AG04450 (cell line): ENCODE measurements at regions not wholly inside any gene's neighbourhood (a gene's known extent, or its start where the extent isn't known, plus 50 kb on each side); places are given as distances from the start of the nearest gene placed in this dataset.

Experiments
- CTCF ChIA-PET: fragments of 300-600, 350-600 bp; formaldehyde crosslinking; extraction: SDS; loops from one replicate; lab custom pipeline; 2022; ENCODE audit warnings: antibody characterized with exemption, inconsistent platforms; lab: Charles Lee
- POLR2A ChIA-PET: fragments of 350-600 bp; formaldehyde crosslinking; extraction: SDS; loops from one replicate; lab custom pipeline; 2021; ENCODE audit warnings: antibody characterized with exemption, inconsistent platforms; lab: Yijun Ruan, JAX
- DNase-seq: peaks from one replicate; pipeline ENCODE4 v3.0.0-alpha.2; 2011; ENCODE audit warnings: low read depth, low spot score
- H3K27ac ChIP-seq: one replicate; pipeline ENCODE4 v1.5.1; 2012; ENCODE audit warnings: low read depth, low read length, control low read depth
- H3K27me3 ChIP-seq: one replicate; pipeline ENCODE4 v1.6.0; 2012; ENCODE audit warnings: low read length; ENCODE audit not compliant: control insufficient read depth, insufficient read depth
- H3K4me3 ChIP-seq: 2 replicates; pipeline ENCODE4 v1.5.1; 2011; ENCODE audit warnings: mild to moderate bottlenecking, low read depth, low read length, control low read depth
- H3K9me3 ChIP-seq: 2 replicates; pipeline ENCODE4 v1.5.1; 2012; ENCODE audit warnings: low read length; ENCODE audit not compliant: control insufficient read depth, insufficient read depth
- TF ChIP-seq, protein P1 (sequence below): IDR thresholded peaks from 2 replicates; pipeline ENCODE4 v1.5.1; 2011; ENCODE audit warnings: low read depth, low read length, control low read depth, inconsistent platforms

- TF ChIP-seq, protein P1, sequence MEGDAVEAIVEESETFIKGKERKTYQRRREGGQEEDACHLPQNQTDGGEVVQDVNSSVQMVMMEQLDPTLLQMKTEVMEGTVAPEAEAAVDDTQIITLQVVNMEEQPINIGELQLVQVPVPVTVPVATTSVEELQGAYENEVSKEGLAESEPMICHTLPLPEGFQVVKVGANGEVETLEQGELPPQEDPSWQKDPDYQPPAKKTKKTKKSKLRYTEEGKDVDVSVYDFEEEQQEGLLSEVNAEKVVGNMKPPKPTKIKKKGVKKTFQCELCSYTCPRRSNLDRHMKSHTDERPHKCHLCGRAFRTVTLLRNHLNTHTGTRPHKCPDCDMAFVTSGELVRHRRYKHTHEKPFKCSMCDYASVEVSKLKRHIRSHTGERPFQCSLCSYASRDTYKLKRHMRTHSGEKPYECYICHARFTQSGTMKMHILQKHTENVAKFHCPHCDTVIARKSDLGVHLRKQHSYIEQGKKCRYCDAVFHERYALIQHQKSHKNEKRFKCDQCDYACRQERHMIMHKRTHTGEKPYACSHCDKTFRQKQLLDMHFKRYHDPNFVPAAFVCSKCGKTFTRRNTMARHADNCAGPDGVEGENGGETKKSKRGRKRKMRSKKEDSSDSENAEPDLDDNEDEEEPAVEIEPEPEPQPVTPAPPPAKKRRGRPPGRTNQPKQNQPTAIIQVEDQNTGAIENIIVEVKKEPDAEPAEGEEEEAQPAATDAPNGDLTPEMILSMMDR = no peak
- Histone ChIP-seq H3K27ac (no peak overlapping the region), H3K4me3 (no peak overlapping the region), H3K27me3 (no peaks in the 10 kb centered on the region), H3K9me3 (no peaks in the 10 kb centered on the region)
- DNase-seq = no peak
- CTCF ChIA-PET = no interaction called here
- POLR2A ChIA-PET = no interaction called here
Measured at GRCh38 chrX:21056622-21057021, 317.6 kb upstream of the CNKSR2 start.

DNA sequence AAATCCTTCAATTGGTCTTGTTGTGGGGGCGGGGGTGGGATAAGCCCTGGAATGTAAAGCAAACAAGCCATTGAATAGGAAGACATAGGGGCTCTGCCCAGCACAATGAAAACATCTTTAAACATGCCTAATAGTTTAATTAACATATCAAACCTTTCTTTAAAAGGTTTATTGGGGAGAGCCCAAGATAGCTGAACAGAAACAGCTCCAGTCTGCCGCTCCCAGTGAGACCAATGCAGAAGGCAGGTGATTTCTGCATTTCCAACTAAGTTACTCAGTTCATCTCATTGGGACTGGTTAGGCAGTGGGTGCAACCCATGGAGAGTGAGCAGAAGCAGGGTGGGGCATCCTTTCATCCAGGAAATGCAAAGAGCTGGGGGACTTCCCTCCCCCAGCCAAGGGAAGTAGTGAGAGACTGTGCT, 327.2 kb upstream of the CNKSR2 start:
- Histone ChIP-seq H3K27ac (no peak overlapping the region), H3K4me3 (no peak overlapping the region), H3K27me3 (no peaks in the 10 kb centered on the region), H3K9me3 (no peaks in the 10 kb centered on the region)
- TF ChIP-seq, protein P1 = no peak
- ChIA-PET CTCF (no interaction called here), POLR2A (no interaction called here)
- no peak for DNase-seq

DNA sequence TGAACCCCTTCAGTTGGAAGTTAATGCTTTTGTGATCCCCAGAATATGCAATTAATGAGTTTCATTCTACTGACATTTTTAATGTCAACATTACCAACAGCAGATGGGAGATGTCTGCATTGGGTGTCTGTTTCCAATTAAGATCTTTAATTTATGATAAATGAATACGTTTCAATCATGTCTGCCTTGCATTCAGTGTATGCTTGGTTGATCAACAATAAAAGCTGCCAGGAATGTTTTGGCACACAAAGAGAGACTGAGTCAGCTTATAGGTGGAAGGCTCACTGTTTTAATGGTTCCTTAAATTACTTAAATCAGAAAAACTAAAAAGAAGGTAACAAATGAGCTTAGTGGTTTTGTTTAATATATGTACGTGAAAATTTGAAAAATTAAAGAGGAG, 359.9 kb upstream of the CNKSR2 start:
- TF ChIP-seq, protein P1 = no peak
- Histone ChIP-seq H3K27ac (no peak overlapping the region), H3K9me3 (no peaks in the 10 kb centered on the region), H3K27me3 (no peaks in the 10 kb centered on the region), H3K4me3 (no peak overlapping the region)
- POLR2A ChIA-PET = no interaction called here
- CTCF ChIA-PET = no interaction called here
- no peak for DNase-seq

DNA sequence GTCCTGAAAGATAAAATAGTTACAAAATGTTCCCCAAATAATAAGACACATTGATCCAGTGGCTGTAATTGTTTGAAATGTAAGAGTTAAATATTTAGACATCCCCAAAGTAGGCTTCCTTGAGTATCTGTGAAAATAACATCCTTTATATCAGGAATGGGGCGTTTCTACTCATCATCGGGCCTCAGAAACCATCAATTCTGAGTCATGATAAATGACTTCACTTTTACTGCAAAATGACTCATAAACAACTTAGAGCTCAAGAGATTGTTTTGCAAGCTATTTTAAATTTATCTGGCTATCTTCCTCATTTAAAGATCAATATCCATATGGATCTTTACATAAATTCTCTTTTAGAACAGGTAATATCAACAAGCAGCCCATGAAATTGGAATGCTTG, 369.4 kb upstream of the CNKSR2 start:
- ChIA-PET POLR2A (no interaction called here), CTCF (no interaction called here)
- H3K27ac ChIP-seq = no peak overlapping the region
- TF ChIP-seq, protein P1 = no peak
- no peak overlapping the region for H3K4me3 ChIP-seq
- H3K9me3 ChIP-seq = no peaks in the 10 kb centered on the region
- DNase-seq = no peak
- no peaks in the 10 kb centered on the region for H3K27me3 ChIP-seq

GRCh38 chrX:20995829-20996228, 378.4 kb upstream of the CNKSR2 start:
- TF ChIP-seq, protein P1 = no peak
- POLR2A ChIA-PET = no interaction called here
- CTCF ChIA-PET = no interaction called here

More at GRCh38 chrX:20995829-20996228, 378.4 kb upstream of the CNKSR2 start:
- DNase-seq = no peak
- H3K27ac ChIP-seq = no peak overlapping the region
- H3K27me3 ChIP-seq = no peaks in the 10 kb centered on the region
- no peak overlapping the region for H3K4me3 ChIP-seq
- no peaks in the 10 kb centered on the region for H3K9me3 ChIP-seq
